HG02678 (cell line): ENCODE measurements at regions not wholly inside any gene's neighbourhood (a gene's known extent, or its start where the extent isn't known, plus 50 kb on each side); places are given as distances from the start of the nearest gene placed in this dataset.
"Not testable (repeated sequence)": the region's sequence is repeated elsewhere in the genome, so short reads cannot be mapped to it uniquely, and the experiment has no call there.

Source experiments
- ATAC-seq: cut with Tn5 transposase; IDR thresholded peaks from one replicate; pipeline ENCODE4 v1.9.1; 2021; ENCODE audit warnings: mild to moderate bottlenecking, moderate library complexity; ENCODE audit not compliant: unreplicated experiment

DNA sequence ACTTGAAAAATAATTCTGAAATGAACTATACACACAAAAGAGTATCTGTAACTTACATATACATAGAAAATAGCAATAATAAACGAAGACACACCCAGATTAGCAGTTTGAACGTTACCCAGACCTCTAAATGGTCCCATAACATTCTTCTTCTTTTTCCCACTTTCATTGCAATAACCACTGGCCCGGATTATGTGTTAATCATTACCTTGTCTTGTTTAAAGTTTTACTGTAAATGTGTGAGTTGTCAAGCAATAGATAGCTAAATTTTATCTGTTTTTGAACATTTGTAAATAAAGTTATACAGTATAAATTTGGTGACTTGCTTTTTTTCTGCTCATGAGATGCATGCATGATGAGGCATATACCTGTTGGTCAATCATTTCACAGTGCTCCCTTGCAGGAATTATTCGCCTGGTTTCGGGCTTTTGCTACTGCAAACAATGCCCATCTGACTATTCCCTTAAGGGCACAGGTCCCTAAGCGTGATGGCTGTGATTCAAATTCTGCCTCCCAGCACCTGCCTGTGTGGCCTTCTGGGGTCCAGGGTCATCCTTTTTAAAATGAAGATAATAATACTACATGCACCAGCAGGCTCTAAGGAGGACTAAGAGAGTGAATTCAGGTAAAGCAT is 66.1 kb downstream of the GADD45G start:
- ATAC-seq = no peak

DNA sequence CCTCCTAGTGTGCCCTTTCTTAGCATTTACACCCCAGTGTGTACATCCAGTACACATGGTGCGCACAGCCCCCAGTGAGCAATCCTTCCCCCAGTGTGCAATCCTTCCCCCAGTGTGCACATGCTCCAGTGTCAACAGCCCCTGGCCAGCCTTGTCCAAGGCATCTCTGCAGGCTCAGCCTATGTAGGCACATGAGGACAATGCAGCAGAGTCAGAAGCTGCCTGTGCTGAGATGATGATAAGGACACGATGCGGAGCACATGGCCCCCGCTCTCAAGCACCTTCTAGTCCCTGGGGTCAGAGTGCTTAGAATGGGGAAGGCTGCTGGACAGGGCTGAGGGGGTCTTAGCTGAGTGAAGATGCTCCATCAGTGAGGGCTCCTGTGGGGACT is 69.8 kb downstream of the GADD45G start:
- no peak for ATAC-seq

DNA sequence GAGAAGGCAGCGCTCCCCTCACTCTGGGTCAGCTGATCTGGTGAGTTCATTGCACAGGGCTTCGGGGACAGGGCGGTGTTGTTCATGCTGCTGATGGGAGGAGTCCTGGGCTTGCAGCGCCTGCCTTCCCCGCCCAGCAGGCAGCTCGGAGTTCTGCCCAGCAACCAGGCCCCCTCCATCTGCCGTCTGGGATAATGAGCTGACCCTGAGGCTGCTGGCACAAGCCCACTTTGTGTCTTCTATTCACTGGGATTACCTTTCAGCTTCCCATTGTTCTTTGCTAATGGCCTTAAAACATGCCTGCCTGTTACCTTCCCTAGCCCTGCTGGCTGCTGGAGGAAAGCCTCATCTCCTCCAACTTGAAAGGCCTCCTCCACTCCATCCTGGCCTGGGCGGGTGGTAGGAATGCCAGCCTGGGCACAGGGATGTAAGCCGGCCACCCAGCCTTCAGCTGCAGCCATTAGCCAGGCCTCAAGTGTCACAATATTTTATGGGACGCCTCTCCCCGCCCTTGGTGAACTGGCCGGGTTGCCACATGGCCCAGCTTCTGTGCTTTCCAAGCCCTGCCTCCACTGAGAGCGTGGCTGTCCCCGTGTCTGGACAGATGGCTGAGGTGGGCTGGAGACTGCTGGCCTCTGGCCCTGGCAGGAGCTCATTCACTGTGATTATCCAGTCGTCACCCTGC is 70.4 kb downstream of the GADD45G start:
- no peak for ATAC-seq

DNA sequence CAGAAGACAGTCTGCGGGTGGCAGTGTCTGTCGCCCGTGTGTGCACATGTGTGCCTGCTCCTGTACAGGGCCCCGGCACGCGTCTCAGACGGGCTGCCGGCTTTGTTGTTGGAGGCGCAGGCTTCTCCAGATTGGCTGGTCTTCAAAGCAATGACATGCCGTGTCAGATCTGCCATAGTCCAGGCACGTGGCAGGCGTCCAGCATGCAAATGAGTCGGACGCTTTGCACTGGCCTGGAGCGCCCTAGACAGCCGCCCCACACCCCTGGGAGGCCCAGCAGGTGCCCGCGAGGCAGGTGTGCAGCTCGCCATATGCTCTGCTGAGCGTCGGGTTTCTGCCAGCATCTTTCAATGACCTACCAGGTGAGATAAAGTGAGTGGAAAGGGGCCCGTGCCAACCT is 71.5 kb downstream of the GADD45G start:
- ATAC-seq = no peak

DNA sequence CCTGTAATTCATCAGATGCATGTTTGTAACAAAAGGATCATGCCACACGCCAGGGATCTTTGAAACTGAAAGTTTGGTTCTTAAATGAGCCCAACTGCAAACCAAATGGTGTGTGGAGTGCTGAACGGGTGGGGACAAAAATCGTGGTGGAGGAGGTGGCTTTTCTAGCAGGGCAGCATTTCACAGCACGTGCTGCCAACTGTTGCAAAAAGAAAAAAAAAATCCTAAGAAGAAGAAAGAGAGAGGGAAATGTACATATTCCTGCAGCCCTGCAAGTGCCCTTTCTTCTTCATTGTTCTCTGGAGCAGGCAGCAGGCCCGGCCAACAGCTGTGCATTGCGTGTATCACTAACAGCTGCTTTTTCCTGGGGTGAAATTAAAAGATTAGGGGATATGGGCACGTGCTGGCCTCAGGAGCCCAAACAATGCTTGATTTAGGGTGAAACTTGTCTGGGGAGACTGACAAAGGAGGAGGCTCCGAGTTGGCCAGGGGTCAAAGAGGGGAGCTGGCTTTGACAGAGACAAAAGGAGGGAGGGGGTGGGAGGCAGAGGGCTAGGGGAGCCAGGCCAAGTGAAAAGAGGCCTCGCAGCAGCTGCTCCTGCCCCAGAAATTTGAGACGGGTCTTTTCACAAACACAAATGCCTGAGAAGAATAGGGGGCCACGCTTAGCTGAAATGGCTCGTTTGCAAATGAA is 73.0 kb downstream of the GADD45G start:
- ATAC-seq = no peak

DNA sequence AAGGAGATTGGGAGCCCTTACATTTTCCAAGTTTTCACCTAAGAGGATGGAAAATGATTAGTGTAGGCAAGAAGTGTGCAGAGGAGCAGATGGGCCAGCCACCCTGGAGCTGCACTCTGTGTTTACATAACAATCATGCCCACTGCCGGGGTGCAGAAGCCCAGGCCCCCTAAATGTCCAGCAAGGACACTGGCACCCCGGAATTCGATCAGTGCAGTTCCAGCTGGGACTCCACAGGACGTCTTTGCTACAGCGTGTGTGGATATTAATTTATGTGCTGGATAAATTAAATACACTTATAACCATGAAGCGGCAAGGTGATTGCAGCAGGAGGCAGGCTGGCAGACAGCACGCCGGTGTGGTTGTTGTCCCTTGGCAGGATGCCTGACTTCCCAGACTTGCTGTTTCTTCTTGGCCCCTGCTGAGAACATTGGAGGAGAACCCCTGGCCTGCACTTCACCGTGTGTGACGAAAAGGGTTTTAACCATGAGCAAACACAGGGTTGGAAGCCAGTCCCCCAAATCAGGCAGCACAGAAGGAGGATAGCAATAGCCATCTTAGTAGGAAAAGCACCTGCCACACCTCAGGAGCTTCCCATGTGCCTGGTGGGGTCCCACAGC is 73.7 kb downstream of the GADD45G start:
- ATAC-seq = no peak

DNA sequence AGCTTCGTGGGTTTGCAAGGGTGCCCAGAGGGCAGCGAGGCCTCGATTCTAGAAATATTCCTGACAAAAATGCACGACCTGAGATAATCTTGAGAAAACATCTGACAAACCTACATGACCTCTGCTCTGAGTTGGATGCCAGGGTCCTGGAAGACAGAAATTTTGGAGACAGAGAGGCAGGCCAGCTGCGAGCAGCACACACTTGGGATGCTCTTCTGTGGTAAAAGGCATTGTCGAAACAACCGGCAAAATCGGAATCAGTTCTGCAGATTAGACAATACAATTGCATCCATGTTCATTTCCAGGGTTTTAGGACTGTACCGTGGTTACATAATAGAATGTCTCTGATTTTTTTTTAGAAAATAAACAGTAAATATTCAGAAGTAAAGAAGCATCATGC is 74.2 kb downstream of the GADD45G start:
- ATAC-seq = no peak

DNA sequence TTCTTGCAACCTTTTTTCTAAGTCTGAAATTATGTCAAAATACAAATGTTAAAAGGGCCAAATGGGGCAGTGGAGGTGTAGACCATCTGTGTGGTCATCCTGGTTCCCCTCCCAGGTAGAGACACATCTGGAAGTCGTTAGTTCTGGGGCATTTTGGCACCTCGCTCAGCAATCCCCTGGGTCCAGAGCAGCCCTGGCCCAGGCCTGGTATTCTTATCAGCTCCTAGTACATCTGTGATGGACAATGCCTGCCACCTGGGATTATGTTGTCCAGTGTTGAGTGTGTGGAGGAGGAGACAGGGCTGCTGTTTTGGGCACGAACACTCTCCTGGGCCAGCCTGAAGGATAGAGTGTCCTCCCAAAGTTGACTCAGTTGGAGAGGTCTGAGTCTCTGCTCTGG is 74.8 kb downstream of the GADD45G start:
- no peak for ATAC-seq

DNA sequence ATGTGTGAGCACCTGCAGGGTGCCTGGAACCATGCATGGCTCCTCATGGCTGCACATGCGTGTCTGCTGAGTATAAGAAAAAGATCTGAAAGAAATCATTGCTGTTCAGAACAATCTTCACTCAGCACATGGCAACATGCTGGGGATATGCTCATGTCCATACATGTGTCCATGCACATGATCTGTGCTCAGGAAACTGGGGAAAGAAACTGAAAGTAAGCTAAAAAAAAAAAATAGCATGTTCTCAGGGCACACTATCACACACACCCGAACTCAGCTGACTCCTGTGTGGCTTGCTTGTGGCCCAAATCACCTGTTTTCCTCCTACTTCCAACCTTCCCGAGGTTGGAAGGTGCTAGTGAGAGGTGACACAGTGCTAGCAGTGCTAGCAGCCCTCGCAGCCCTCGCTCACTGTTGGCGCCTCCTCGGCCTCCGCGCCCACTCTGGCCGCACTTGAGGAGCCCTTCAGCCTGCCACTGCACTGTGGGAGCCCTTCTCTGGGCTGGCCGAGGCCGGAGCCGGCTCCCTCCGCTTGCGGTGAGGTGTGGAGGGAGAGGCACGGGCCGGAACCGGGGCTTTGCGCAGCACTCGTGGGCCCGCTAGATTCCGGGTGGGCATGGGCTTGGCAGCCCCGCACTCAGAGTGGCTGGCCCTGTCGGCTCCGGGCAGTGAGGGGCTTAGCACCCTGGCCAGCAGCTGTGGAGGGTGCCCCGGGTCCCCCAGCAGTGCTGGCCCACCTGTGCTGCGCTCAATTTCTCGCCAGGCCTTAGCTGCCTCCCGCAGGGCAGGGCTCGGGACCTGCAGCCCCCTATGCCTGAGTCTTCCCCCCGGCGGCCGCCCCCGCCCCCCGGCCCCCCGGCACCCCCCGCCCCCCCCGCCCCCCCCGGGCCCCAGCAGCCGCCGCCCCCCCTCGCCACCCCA is 76.0 kb downstream of the GADD45G start:
- ATAC-seq = no peak

DNA sequence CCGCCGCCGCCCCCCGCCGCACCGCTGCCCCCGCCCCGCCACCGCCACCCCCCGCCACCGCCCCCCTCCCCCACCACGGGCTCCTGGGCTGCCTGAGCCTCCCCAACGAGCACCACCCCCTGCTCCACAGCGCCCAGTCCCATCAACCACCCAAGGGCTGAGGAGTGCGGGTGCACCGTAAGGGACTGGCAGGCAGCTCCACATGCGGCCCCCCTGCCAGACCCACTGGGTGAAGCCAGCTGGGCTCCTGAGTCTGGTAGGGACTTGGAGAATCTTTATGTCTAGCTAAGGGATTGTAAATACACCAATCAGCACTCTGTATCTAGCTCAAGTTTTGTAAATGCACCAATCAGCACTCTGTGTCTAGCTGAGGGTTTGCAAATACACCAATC is 76.7 kb downstream of the GADD45G start:
- ATAC-seq = not testable (repeated sequence)

DNA sequence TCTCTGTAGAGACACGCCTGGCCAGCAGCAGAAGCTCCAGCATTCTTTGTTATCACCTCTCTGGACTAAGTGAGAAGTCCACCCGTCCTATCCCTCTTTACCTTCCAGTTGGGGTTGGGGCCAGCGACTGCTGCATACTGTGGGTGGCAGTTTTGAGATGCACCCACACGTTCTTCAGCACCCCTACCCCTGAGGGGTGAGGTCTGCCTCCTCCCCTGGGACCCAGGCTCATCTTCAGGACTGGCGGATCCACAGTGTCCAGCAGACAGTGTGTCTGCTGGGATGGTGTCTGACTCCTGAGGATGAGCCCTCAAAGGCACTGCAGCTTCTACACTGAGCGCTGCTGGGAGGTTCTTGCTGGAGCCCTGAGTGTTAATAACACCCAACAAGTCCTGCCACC is 78.8 kb downstream of the GADD45G start:
- no peak for ATAC-seq

DNA sequence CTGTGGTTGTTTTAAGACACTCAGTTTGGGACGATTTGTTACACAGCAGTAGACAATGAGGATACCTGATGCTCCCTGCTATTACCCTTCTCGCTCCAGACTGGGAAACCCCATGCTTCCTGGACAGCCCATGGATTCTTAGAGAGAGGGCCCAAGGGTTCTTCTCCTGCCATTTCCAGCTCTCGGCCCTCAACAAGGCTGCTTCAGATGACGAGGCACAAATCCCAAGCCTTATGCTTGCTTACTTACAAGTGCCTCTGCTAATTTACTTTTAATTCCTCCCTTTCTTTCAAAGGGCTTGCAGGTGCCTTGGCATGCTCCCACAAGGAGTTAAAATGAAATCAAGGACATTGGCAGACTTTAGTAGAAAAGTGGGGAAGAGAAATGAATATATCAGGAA is 79.4 kb downstream of the GADD45G start:
- ATAC-seq = no peak

DNA sequence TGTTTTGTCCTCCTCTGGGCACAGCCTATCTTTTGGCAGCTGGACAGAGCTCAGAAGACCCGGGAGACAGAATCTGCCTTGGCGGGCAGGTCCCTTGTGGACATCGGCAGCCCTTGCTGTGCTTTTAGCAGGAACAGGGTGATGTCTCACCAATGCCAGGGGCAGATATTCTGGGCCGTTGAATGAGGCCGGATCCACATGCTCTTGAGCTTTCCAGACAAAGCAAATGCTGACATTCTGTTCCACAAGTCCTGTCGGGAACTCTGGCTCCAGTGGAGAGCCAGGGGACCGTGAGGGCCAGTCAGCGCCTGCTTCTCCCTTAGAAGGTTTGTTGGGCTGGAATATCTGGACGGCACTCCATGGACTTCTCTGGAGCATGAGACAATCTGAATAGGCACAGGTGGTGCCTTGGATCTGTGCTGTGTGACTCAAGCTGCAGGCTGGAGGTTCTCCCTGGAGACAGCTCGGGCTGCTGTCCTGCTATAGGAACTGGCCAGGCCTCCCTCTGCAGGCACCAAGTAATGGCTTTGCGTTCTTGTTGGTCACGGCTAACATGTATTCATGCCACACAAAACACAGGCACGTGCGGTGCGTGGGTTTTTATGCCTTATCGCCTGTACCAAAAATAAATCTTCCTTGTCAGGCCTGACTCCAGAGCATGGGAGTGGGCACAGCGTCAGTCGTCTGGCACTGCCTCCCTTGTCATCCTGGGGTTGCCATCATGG is 80.3 kb downstream of the GADD45G start:
- ATAC-seq = no peak

DNA sequence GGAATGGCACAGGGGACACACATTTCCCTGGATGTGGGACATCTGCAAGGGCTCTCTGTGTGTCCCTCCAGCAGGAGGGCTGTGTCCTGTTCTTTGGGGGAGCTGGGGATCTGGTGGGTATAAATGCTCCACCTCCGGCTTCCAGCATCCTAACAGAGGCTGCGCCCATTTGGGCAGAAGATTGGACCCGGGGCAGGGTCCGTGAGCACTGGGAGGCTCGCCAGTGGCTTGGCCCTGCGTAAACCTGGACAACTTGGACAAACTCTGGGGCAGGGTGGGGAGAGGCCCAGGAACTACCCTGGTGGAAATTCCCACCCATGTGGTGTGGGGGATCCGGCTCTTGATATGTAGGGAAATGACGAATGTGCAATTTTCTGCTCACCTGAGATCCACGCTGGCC is 80.9 kb downstream of the GADD45G start:
- ATAC-seq = no peak

DNA sequence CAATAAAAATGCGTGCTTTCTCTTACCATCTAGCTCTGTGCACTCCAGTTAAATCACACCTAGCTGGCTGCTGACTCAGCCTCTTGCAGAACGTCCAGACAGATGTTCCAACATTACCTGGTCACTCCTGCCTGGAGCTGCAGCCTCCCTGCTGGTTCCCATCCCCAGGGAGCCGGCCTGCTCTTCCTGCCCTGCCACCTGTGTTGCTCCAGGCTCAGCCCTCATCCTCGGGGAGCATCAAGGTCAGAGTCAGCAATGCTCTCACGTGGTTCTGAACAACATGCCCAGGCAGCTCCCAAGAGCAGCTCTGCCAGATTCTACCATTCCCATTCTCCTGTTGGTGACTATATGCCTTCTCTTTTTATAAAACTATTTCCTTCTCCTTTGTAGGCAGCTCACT is 81.3 kb downstream of the GADD45G start:
- ATAC-seq = no peak

DNA sequence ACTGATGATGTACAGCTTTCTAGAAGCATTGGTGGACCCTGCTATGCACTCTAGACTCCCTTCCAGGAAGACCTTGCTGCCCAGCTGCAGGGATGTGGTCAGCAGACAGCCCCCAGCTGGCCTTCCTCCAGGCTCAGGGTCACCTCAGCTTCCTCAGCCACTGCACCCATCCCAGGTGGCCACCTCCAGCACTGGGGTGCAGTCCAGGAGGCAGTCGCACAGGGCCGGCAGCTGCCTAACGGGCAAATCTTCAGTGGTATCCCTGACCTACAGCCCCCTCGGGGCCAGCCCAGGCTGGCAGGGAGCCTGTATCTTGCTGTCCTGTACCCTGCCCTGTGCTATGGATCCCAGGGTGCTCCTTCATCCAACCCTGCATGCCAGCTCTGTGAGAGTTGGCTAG is 81.8 kb downstream of the GADD45G start:
- no peak for ATAC-seq

DNA sequence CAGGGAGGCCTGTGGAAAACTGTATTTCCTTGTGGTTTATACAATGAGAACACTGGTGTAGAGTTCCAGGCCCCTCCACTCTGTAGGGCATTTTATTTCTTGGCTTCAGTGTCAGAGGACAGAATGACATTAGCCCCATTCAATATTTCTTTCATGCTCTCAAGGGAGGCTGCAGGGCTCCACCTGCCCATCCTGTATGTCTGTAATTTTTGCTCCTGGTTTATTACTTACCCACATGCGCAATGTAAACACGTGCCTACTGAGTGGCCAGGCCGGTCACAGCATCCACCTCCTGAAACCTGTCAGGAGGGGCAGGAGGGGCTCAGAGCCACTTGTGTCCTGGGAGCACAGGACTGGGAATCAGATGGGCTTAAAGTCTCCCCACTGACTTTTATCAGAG is 82.4 kb downstream of the GADD45G start:
- no peak for ATAC-seq

DNA sequence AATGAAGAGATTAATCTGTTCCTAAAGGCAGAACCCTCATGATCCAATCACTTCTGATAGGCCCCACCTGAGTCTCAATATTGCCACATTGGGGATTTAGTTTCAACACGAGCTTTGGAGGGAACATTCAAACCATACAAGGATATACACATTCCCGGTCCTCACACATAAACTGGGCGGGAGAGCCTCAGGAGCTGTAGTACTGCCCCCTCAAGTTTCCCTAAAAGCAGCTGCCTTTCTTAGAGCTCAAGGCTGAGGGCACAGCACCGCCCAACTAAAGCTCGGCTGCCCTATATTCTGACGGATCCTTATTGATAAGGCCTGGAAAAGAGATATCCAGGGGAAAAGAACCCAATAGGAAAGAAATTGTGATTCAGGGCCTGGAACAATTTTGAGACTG is 83.0 kb downstream of the GADD45G start:
- ATAC-seq = no peak

DNA sequence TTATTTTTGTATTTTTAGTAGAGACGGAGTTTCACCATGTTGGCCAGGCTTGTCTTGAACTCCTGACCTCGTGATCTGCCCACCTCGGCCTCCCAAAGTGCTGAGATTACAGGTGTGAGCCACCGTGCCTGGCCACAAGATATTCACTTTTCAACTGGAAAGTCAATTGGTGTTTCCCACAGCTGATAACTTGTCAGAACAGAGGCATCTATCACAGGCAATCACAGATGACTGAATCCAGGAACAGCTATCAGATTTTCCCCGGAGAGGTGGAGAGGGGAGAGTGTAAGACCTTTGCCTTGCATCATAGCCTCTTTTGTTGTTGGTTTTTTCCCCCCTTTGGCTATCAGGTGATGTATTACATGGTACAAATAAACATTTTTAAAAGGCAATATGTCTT is 84.5 kb downstream of the GADD45G start:
- ATAC-seq = not testable (repeated sequence)

DNA sequence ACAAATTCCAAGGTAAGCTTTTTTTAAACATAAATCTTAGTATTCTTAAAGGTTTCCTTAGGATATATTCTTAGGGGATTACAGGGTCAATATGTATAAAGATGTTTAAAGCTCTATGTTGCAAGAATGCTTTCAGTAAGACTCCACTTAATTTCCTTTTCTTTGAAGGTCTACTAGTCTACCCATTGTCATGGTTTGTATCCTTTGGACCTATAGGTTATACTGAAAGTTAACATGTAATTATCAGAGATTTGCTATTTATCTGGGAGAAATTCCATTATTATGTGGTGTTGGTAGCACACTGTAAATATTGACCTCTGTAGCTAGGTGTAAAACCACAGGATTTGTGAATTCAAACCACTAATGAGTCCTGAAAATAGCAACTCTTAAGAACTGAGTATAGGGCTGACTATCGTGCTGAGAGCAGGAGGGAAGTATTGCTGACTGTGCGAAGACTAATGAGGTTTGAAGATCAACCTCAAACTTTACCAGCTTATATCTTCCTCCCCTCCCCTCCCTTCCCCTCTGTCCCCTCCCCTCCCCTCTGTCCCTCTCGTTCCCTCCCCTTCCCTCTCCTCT is 85.6 kb downstream of the GADD45G start:
- peak; percentile 95 for ATAC-seq
